Stimulated activated CD4-positive, alpha-beta T cell treated with anti-CD3 and anti-CD28 coated beads, Interleukin-12 subunit alpha, Interleukin-12 subunit beta, amount 100 ng/mL, for 4 hours (primary cell): ENCODE measurements at regions not wholly inside any gene's neighbourhood (a gene's known extent, or its start where the extent isn't known, plus 50 kb on each side); places are given as distances from the start of the nearest gene placed in this dataset.
"Not testable (repeated sequence)": the region's sequence is repeated elsewhere in the genome, so short reads cannot be mapped to it uniquely, and the experiment has no call there.

Experiments used
- DNase-seq: peaks from one replicate; pipeline ENCODE4 v3.0.0-alpha.2; 2020

GRCh38 chr4:117014236-117014635 lies 71.1 kb downstream of the TRAM1L1 start:
- DNase-seq = no peak

- no peak for DNase-seq
These were observed 74.7 kb downstream of the TRAM1L1 start for GRCh38 chr4:117010671-117011070.

GRCh38 chr4:117001077-117001476 lies 84.3 kb downstream of the TRAM1L1 start:
- DNase-seq = no peak

GRCh38 chr4:116982656-116983055 lies 102.7 kb downstream of the TRAM1L1 start:
- DNase-seq = no peak

- DNase-seq = not testable (repeated sequence)
These were observed 104.9 kb downstream of the TRAM1L1 start for GRCh38 chr4:116980436-116980835.

- no peak for DNase-seq
These were observed 126.3 kb downstream of the TRAM1L1 start for GRCh38 chr4:116959045-116959444.

- DNase-seq = no peak
These were observed 131.4 kb downstream of the TRAM1L1 start for GRCh38 chr4:116953947-116954346.

GRCh38 chr4:116952530-116953136 lies 132.7 kb downstream of the TRAM1L1 start:
- DNase-seq = no peak

GRCh38 chr4:116949856-116950255 lies 135.5 kb downstream of the TRAM1L1 start:
- no peak for DNase-seq

- no peak for DNase-seq
These were observed 143.1 kb downstream of the TRAM1L1 start for GRCh38 chr4:116942315-116942714.

GRCh38 chr4:116930329-116930728 lies 155.0 kb downstream of the TRAM1L1 start:
- no peak for DNase-seq

GRCh38 chr4:116926631-116927295 lies 158.6 kb downstream of the TRAM1L1 start:
- DNase-seq = no peak

- DNase-seq = no peak
These were observed 159.4 kb downstream of the TRAM1L1 start for GRCh38 chr4:116925900-116926457.

- no peak for DNase-seq
These were observed 162.0 kb downstream of the TRAM1L1 start for GRCh38 chr4:116923389-116923788.

- no peak for DNase-seq
These were observed 171.9 kb downstream of the TRAM1L1 start for GRCh38 chr4:116913451-116913850.

GRCh38 chr4:116906758-116907157 lies 178.6 kb downstream of the TRAM1L1 start:
- DNase-seq = no peak

- no peak for DNase-seq
These were observed 185.8 kb downstream of the TRAM1L1 start for GRCh38 chr4:116899561-116899960.

GRCh38 chr4:116885579-116885978 lies 199.8 kb downstream of the TRAM1L1 start:
- no peak for DNase-seq

GRCh38 chr4:116882503-116882902 lies 202.9 kb downstream of the TRAM1L1 start:
- DNase-seq = no peak

- DNase-seq = no peak
These were observed 204.3 kb downstream of the TRAM1L1 start for GRCh38 chr4:116881077-116881476.

- no peak for DNase-seq
These were observed 204.8 kb downstream of the TRAM1L1 start for GRCh38 chr4:116880625-116881024.

GRCh38 chr4:116878280-116878679 lies 207.1 kb downstream of the TRAM1L1 start:
- DNase-seq = no peak

GRCh38 chr4:116877069-116877468 lies 208.3 kb downstream of the TRAM1L1 start:
- DNase-seq = no peak

- no peak for DNase-seq
These were observed 212.4 kb downstream of the TRAM1L1 start for GRCh38 chr4:116872941-116873340.

GRCh38 chr4:116872308-116872707 lies 213.1 kb downstream of the TRAM1L1 start:
- DNase-seq = no peak
